SK-N-SH (cell line): ENCODE measurements at regions not wholly inside any gene's neighbourhood (a gene's known extent, or its start where the extent isn't known, plus 50 kb on each side); places are given as distances from the start of the nearest gene placed in this dataset.
"Not testable (repeated sequence)": the region's sequence is repeated elsewhere in the genome, so short reads cannot be mapped to it uniquely, and the experiment has no call there.

ENCODE experiments used
- FOSL2 ChIP-seq: IDR thresholded peaks from 2 replicates; pipeline ENCODE4 v1.4.0; 2012; ENCODE audit warnings: low read depth, mild to moderate bottlenecking, moderate library complexity, borderline replicate concordance
- GATA2 ChIP-seq: sonication (generic); formaldehyde crosslinking; IDR thresholded peaks from 2 replicates; pipeline ENCODE4 v1.5.0; 2020; ENCODE audit warnings: mild to moderate bottlenecking, missing genetic modification reagents
- POLR2AphosphoS5 ChIP-seq: IDR thresholded peaks from 2 replicates; pipeline ENCODE4 v1.6.1; 2012; ENCODE audit warnings: low read depth, low read length
- RAD21 ChIP-seq: IDR thresholded peaks from 2 replicates; pipeline ENCODE4 v1.6.1; 2012; ENCODE audit warnings: mild to moderate bottlenecking, low read length
- RCOR1 ChIP-seq: fragments of 150-350 bp; IDR thresholded peaks from 2 replicates; pipeline ENCODE4 v1.6.1; 2017; ENCODE audit warnings: antibody characterized with exemption, low read length
- YY1 ChIP-seq: IDR thresholded peaks from 2 replicates; pipeline ENCODE4 v1.4.0; 2012; ENCODE audit warnings: low read depth, mild to moderate bottlenecking
- TF ChIP-seq, protein P1 (sequence below): IDR thresholded peaks from 2 replicates; pipeline ENCODE4 v1.6.1; 2012; ENCODE audit warnings: mild to moderate bottlenecking, low read depth, low read length, moderate library complexity
- TF ChIP-seq, protein P2 (sequence below): fragments of 150-350 bp; IDR thresholded peaks from 2 replicates; pipeline ENCODE4 v1.6.1; 2017; ENCODE audit warnings: antibody characterized with exemption, low read length, low read depth, borderline replicate concordance
- TF ChIP-seq, protein P3 (sequence below): fragments of 200-600 bp; sonication (generic); IDR thresholded peaks from 2 replicates; pipeline ENCODE4 v1.6.1; 2017; ENCODE audit warnings: antibody characterized with exemption, mild to moderate bottlenecking, moderate library complexity
- TF ChIP-seq, protein P4 (sequence below): IDR thresholded peaks from 2 replicates; pipeline ENCODE4 v1.4.0; 2012; ENCODE audit warnings: low read depth, borderline replicate concordance

DNA sequence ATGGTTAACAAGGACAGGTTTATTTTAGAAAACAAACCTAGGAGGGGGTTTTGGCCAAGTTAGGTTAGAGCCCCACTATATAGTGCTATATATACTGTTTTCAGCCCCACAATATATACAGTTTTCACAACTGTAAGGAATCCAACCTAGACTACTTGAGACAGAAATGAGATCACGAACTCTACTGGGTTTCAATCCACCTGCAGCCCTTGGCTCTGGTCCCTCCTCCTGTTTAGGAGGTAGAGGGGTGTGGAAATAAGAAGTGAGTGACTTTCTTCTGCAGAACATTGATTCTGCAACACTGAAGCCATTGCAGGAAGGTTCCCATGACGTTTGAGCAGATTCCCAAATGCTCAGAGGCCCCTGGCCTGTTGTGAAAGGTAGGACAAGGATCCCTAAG lies 63.7 kb upstream of the MTLN start:
- not testable (repeated sequence) for TF ChIP-seq YY1; GATA2 (CRISPR knock-in tag); RCOR1; POLR2AphosphoS5; FOSL2; RAD21
- TF ChIP-seq, protein P1, sequence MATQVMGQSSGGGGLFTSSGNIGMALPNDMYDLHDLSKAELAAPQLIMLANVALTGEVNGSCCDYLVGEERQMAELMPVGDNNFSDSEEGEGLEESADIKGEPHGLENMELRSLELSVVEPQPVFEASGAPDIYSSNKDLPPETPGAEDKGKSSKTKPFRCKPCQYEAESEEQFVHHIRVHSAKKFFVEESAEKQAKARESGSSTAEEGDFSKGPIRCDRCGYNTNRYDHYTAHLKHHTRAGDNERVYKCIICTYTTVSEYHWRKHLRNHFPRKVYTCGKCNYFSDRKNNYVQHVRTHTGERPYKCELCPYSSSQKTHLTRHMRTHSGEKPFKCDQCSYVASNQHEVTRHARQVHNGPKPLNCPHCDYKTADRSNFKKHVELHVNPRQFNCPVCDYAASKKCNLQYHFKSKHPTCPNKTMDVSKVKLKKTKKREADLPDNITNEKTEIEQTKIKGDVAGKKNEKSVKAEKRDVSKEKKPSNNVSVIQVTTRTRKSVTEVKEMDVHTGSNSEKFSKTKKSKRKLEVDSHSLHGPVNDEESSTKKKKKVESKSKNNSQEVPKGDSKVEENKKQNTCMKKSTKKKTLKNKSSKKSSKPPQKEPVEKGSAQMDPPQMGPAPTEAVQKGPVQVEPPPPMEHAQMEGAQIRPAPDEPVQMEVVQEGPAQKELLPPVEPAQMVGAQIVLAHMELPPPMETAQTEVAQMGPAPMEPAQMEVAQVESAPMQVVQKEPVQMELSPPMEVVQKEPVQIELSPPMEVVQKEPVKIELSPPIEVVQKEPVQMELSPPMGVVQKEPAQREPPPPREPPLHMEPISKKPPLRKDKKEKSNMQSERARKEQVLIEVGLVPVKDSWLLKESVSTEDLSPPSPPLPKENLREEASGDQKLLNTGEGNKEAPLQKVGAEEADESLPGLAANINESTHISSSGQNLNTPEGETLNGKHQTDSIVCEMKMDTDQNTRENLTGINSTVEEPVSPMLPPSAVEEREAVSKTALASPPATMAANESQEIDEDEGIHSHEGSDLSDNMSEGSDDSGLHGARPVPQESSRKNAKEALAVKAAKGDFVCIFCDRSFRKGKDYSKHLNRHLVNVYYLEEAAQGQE: not testable (repeated sequence)
- TF ChIP-seq, protein P2, sequence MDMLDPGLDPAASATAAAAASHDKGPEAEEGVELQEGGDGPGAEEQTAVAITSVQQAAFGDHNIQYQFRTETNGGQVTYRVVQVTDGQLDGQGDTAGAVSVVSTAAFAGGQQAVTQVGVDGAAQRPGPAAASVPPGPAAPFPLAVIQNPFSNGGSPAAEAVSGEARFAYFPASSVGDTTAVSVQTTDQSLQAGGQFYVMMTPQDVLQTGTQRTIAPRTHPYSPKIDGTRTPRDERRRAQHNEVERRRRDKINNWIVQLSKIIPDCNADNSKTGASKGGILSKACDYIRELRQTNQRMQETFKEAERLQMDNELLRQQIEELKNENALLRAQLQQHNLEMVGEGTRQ: not testable (repeated sequence)
- TF ChIP-seq, protein P3, sequence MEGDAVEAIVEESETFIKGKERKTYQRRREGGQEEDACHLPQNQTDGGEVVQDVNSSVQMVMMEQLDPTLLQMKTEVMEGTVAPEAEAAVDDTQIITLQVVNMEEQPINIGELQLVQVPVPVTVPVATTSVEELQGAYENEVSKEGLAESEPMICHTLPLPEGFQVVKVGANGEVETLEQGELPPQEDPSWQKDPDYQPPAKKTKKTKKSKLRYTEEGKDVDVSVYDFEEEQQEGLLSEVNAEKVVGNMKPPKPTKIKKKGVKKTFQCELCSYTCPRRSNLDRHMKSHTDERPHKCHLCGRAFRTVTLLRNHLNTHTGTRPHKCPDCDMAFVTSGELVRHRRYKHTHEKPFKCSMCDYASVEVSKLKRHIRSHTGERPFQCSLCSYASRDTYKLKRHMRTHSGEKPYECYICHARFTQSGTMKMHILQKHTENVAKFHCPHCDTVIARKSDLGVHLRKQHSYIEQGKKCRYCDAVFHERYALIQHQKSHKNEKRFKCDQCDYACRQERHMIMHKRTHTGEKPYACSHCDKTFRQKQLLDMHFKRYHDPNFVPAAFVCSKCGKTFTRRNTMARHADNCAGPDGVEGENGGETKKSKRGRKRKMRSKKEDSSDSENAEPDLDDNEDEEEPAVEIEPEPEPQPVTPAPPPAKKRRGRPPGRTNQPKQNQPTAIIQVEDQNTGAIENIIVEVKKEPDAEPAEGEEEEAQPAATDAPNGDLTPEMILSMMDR: not testable (repeated sequence)
- TF ChIP-seq, protein P4, sequence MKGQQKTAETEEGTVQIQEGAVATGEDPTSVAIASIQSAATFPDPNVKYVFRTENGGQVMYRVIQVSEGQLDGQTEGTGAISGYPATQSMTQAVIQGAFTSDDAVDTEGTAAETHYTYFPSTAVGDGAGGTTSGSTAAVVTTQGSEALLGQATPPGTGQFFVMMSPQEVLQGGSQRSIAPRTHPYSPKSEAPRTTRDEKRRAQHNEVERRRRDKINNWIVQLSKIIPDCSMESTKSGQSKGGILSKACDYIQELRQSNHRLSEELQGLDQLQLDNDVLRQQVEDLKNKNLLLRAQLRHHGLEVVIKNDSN: not testable (repeated sequence)
